Occipital lobe (tissue), 1 donor: ENCODE measurements at regions not wholly inside any gene's neighbourhood (a gene's known extent, or its start where the extent isn't known, plus 50 kb on each side); places are given as distances from the start of the nearest gene placed in this dataset.
"Not testable (repeated sequence)": the region's sequence is repeated elsewhere in the genome, so short reads cannot be mapped to it uniquely, and the experiment has no call there.

Experiments used
- DNase-seq: peaks from one replicate; lab custom pipeline; 2025; lab: John Stamatoyannopoulos, UW

- DNase-seq, result no peak
Observed at GRCh38 chr5:118195211-118195610, 793.1 kb downstream of the DTWD2 start.

GRCh38 chr5:118193194-118193905 lies 795.0 kb downstream of the DTWD2 start:
- DNase-seq, result no peak

- no peak for DNase-seq
Observed at GRCh38 chr5:118185018-118185417, 803.3 kb downstream of the DTWD2 start.

- DNase-seq, result no peak
Observed at GRCh38 chr5:118176146-118176545, 812.2 kb downstream of the DTWD2 start.

- DNase-seq, result no peak
Observed at GRCh38 chr5:118174671-118175070, 813.7 kb downstream of the DTWD2 start.

GRCh38 chr5:118173340-118173739 lies 815.0 kb downstream of the DTWD2 start:
- DNase-seq, result no peak

- DNase-seq, result no peak
Observed at GRCh38 chr5:118165619-118166018, 822.7 kb downstream of the DTWD2 start.

GRCh38 chr5:118156181-118156580 lies 832.2 kb downstream of the DTWD2 start:
- DNase-seq, result no peak

- no peak for DNase-seq
Observed at GRCh38 chr5:118146824-118147223, 841.5 kb downstream of the DTWD2 start.

- no peak for DNase-seq
Observed at GRCh38 chr5:118144540-118144939, 843.8 kb downstream of the DTWD2 start.

- DNase-seq, result no peak
Observed at GRCh38 chr5:118139361-118139760, 849.0 kb downstream of the DTWD2 start.

- no peak for DNase-seq
Observed at GRCh38 chr5:118126159-118126558, 862.2 kb downstream of the DTWD2 start.

- DNase-seq, result no peak
Observed at GRCh38 chr5:118125687-118126086, 862.7 kb downstream of the DTWD2 start.

GRCh38 chr5:118121258-118121657 lies 867.1 kb downstream of the DTWD2 start:
- DNase-seq, result no peak

- DNase-seq, result no peak
Observed at GRCh38 chr5:118115791-118116190, 872.6 kb downstream of the DTWD2 start.

- DNase-seq, result no peak
Observed at GRCh38 chr5:118111956-118112355, 876.4 kb downstream of the DTWD2 start.

GRCh38 chr5:118107246-118107645 lies 881.1 kb downstream of the DTWD2 start:
- not testable (repeated sequence) for DNase-seq

GRCh38 chr5:118098716-118099115 lies 889.6 kb downstream of the DTWD2 start:
- DNase-seq, result no peak

- no peak for DNase-seq
Observed at GRCh38 chr5:118095115-118095514, 893.2 kb downstream of the DTWD2 start.

- DNase-seq, result no peak
Observed at GRCh38 chr5:118088448-118088847, 899.9 kb downstream of the DTWD2 start.

- no peak for DNase-seq
Observed at GRCh38 chr5:118076490-118076889, 911.9 kb downstream of the DTWD2 start.

GRCh38 chr5:118070041-118070440 lies 918.3 kb downstream of the DTWD2 start:
- DNase-seq, result no peak

- DNase-seq, result no peak
Observed at GRCh38 chr5:118069452-118069851, 918.9 kb downstream of the DTWD2 start.

- DNase-seq, result no peak
Observed at GRCh38 chr5:118068886-118069285, 919.5 kb downstream of the DTWD2 start.
